Stimulated activated CD4-positive, alpha-beta T cell treated with anti-CD3 and anti-CD28 coated beads, Interleukin-1b, Interleukin-23, amount 100 ng/mL, for 24 hours (primary cell): ENCODE measurements at regions not wholly inside any gene's neighbourhood (a gene's known extent, or its start where the extent isn't known, plus 50 kb on each side); places are given as distances from the start of the nearest gene placed in this dataset.
"Not testable (repeated sequence)": the region's sequence is repeated elsewhere in the genome, so short reads cannot be mapped to it uniquely, and the experiment has no call there.

Source experiments
- DNase-seq, 4 experiments: peaks; one replicate each; pipeline ENCODE4 v3.0.0-alpha.2; 2020; ENCODE audit warnings: low read depth in 4 of 4, low spot score in 1 of 4

DNA sequence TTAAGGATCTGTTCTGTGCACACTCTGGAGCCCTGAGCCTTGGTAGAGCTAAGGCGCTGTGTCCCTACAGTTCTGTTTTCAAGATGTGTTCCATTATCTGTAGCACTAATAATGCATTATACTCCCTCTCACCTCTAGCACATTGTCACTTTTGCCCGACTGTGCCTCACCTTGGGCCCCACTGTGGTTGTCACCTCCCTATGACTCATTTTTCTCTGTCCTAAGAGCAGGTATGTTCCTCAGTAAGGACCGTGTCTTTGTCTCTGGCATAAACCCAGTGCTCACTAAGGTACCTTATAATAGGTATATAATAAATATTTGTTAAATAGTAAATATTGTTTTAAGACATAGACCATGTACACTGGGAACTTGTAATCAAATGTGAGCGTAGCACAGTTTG lies 942.5 kb upstream of the CITED2 start:
- DNase-seq, result no peak

DNA sequence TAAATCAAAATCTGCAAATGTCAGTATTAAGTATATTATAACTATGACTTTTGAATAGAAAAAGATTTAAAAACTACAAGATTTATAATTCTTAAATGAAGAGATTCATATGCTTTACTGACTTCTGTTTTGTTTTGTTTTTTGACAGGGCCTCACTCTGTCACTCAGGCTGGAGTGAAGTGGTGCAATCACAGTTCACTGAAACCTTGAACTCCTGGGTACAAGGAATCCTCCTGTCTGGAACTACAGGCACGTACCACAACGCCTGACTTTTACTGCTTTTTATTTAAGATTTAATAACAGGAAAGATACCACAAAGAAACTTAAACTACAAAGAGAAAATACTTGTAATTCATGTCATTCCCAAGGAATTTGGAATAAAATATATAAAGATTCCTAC lies 940.2 kb upstream of the CITED2 start:
- DNase-seq, result no peak

DNA sequence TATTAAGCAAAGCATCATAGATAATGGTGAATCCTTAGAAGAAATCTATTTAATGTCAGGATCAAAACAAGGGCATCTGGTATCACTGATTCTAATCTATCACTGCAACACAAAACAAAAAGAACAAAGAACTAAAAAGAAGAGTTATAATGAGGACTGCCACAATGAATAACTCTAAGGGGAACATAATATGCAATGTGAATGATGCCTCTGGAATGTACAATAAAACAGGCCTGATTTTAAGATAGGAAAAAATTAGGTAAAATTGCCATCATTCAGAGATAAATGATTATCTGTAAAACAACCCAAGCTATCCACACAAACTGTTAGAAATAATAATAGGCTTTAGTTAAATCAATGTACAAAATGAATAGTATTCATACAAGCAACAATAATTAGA lies 936.7 kb upstream of the CITED2 start:
- DNase-seq, result no peak

DNA sequence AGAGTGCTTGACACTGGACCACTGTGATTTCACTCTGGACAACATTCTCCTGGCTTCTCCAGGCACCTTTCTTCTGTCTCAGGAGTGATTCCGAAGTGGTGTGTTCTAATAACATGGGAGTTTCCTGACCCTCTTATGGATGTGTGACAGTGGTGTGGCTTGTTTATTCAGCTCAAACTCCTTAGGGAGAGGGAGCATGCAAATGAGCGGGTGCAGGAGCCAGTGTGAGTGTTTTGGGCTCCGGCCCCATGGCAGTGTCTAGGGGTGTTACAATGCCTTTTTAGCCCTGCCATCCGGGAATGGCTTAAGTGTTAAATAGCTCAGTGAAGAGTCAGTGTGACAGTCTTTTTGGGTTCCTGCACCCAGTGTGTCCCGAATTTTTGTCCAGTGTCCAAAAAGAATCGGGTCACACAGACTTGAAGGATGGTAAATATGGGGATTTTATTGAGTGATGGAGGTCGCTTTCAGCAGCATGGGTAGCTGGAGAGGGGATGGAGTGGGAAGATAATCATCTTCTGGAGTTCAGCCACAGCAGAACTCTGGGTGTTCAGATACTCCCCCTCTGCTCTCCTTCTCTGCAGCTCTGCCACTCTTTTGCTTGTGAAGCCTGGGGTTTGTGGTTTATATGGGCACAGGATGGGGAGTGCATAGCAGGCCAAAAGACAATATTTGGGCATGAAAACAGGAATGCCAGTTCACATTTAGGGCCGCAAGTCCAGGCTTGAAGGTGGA lies 928.9 kb upstream of the CITED2 start:
- no peak for DNase-seq

DNA sequence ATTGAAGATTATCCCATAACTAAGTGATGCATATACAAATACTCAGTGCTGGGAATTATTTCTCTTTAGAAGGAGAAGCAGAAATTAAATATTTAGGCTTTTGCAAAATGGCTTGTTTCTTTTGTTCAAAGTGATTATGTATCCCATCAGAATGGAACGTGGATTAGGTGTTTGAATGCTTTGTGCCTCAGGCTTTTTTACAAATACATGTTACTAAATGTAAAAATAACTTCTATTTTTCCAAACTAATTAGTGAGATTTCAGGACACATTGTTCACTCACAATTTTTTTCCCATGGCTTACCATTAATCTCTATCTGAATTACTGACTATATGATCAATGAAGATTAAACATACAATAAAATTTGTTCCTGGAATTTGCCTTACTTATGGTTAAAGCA lies 925.9 kb upstream of the CITED2 start:
- no peak for DNase-seq

DNA sequence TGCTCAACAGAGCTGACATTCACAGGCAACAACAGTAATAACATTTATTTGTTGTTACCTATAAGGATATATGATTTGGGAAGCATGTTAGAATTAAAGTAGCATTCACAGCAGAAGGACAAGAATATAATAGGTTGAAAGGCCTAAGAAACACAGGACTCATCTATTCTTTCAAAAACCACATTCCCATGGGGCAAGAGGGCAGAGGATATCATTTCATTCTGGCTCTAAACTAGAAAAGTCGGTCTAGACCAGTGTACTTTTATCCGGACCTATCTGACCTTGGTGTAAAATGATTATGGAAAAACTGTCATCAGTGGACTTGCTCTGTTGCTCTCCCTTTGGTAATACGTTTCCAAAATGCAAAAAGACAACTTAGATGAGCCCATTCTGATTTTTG lies 914.7 kb upstream of the CITED2 start:
- no peak for DNase-seq

DNA sequence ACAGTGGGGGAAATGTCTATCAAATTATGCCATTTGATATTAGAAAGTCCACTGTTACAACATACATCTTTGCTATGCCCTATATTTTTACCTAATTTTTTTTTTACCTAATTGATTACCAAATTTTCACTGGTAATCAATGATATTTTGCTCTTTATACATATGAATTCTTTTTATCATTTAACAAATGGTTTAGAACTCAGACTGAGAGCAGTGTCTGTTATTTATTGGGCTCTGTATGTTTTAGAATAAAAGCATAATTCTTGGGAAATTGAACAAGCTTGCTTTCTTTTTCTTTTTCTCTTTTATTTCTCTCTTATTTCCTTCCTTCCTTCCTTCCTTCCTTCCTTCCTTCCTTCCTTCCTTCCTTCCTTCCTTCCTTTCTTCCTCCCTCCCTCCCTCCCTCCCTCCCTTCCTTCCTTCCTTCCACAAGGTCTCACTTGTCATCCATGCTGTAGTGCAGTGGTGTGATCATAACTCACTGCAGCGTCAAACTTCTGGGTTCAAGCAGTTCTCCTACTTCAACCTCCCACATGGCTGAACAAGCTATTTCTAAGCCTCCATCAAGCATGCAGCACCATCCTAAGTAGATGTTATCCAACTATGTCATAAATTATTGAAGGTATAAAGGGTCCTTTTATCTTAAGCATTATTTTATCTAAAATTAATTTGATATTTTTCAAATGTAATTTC lies 911.7 kb upstream of the CITED2 start:
- DNase-seq, result no peak

DNA sequence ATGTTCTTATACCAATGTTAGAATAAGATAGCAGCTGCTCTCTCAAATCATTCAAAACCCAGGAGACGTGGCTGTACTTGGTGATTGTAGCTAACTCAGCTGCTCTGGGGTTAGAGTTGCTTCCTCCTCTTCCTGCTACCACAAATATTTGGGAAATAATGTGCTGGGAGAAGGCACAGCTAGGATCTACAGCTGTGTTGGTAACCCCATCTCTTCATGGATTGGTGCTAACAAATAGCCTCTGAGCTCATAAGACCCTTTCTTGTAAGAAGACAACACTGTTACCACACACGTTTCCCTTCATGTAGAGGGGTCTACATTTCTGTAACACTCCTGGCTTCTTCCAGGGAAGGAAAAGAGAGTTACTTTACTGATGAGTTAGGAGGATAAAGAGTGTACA lies 911.0 kb upstream of the CITED2 start:
- DNase-seq, result no peak

DNA sequence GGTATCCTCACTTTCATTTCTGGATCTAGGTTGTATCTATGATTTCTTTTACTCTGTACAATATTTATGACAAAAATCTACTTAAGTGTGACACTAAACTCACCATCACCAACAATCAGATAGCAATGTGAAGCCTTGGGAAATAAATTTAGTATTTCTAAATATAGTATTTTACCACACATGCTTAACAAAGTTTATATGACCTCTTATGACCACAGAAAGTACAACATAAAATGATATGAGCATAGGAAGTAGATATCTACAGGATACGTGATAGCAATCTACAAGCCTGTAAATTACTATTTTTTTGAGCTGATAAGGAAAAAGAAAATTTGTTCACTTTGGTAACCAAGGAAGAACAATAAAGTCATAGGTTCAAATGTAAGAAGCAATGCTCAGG lies 910.4 kb upstream of the CITED2 start:
- DNase-seq, result no peak

DNA sequence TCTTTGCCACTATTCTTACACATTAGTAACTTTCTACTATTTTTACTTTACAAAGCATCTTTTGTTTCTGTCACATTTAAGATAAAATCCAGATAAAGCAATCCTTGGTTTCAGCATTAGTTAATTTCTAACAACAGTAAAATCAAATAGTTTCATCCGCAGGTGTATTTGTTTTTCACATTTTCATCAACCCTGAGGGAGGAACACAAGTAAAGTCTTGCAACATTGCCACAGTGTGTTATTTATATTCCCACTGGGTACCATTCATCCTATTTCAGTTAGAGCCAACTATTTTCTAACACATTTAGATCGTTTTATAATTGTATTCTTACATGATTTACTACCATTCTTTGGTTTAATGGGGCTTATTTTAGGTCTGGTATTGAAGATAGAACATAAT lies 908.7 kb upstream of the CITED2 start:
- no peak for DNase-seq

DNA sequence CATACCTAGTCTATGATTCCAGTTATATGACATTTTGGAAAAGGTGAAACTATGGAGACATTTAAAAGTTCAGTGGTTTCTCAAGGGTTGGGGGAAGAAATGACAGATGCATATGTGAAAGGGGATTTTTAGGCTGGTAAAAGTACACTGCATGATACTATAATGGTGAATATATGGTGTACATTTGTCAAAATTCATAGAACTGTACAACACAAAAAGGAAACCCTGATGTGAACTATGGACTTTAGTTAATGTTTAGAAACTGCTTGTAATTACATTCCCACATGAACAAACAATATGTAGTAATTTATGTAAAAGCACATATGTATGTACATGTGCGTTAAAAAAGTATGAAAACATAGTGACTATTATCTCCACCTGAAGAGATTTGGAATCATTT lies 907.3 kb upstream of the CITED2 start:
- no peak for DNase-seq

DNA sequence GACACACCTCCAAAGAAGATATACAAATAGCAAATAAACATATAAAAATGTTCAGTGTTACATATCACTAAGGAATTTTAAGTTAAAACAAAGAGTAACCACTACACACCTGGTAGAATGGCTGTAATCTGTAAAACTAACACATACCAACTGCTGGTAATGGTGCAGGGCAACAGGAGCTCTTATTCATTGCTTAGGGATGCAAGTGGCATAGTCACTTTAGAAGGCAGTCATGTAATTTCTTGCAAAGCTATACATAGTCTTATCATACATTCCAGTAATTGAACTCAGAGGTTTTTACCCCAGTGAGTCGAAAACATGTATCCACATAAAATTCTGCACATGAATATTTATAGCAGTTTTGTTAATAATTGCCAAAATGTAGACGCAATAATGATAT lies 906.8 kb upstream of the CITED2 start:
- DNase-seq, result no peak

DNA sequence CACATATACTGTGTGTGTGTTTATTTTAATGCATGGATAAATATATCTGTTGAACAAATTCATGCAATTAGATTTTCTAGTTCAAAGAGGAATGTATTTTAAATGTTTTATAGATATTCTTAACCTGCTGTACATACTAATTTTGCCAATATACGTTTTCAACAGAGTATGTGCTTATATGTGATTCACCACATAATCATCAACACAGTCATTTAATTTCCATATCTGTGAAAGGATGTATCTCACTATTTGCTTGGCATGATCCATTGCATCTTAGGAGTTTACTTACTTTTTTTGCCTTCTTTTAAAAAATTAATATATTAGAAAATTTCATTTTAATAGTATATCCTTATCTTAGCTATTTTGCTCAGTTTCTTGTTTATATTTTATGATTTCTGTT lies 902.3 kb upstream of the CITED2 start:
- DNase-seq, result no peak

DNA sequence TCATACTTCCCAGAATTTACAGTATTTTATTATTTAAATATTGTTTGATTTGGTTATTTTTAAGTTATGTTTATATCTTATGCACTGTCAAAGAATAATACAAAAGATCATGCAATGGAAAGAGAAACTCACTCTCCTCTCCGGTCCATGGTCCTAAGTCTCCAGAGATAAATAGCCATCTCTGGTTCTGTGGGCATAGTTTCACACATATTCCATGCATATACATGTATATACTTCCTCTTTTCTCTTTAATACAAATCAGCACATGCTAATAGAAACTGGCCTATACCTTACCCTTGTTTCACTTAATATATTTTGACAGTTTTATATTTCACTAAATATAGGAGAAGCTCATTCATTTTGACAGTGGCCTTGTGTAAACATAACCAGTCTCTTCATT lies 901.7 kb upstream of the CITED2 start:
- no peak for DNase-seq

DNA sequence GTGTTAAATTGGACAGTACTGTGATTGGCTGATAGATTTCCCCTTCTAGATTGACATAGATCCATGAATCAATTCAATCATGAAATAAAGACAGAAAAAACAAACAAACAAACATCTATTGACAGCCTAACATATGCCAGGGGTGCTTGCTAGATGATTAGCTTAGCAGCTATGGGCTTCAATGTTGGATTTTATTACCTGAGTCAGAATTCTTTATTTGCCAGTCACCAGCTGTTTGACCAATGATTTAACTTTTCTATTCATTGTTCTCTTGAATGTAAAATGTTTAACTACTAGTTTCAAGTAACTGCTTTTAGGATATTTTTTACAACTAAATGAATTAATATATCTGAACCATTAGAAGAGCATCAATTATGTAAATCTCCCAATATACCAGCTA lies 901.3 kb upstream of the CITED2 start:
- DNase-seq, result no peak

DNA sequence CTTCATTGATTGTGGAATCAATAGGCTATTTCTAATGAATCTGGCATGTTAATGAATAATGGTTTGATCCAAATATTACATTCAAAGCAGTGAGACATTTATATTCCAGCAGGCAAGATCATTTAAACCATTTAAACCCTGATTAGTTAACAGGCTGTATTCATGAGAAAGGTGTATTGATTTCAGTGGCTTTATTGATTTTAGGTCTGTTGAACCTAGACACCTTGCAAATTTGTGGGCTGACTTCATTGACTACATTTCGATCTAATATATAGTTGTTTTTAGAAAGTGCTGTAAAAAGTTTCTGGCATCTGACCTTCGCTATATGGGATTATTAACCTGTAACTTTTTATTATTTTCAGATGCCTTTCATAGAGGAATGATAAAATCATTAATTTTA lies 900.1 kb upstream of the CITED2 start:
- DNase-seq, result no peak

DNA sequence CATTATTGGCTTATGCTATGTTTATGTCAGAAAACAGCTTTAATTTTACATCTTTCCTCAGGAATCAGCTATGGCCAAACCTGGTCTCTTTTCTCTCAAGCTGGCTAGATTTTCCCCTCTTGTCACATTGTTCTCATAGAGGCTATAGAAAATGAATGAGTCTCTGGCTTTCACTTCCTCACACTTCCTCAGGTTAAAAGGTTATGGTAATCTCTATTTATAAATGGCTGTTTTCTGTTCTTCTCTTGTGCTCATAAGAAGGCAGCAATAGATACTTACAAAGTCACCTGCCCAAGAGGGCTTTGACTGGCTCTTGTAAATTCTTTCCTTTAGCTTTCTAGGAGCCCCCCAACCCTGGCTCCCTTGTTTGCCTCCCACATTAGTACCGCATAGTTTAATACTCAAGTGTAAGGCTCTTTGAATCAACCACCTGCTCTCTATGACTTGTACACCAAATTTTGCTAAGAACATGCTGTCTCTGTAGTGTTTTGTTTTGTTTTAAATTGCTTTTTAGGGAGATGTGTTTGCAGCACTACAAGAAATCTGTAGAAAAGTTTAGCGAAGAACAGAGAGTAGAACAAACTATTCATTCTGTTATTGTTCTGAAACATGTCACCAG lies 897.4 kb upstream of the CITED2 start:
- no peak for DNase-seq

DNA sequence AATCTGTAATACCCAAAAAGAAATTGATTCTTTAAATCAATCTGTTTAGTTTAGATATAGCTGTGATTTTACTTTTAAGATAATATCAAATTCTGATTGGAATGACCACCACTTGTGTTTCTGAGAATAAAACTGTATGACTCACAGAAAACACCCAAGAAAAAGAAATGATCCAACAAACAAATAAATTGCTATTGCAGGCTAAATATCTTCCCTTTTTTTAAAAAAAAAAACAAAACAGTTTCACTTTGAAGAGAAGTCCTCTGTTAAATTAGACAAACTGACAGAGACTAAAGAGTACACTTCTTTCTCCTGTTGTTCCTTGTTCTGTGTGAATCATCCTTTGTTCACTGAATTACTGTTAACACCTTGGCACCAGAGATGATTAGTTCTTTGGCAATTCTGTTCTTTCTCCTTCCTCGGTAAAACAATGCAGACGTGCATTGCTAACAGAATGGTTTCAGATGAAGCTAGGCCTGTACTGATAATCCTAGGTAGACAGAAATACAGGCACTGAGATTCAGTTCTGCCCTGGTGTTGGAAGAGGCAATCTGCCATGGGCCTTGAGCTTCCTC lies 895.2 kb upstream of the CITED2 start:
- no peak for DNase-seq

DNA sequence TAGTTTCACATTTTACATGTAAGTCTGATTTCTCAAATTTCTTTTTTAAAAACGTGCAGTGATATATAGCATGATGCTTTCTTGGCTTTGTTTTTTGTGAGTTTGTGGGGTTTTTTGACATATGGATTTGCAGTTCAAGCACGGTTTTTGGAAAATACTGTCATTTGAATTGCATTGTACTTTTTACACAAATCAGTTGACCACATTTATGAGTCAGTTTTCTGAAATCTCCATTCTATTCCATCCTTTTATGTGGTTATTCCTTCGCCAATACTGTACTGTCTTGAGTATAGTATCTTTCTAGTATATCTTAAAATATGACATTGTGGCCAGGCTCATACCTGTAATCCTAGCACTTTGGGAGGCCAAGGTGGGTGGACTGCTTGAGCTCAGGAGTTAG lies 890.0 kb upstream of the CITED2 start:
- no peak for DNase-seq

DNA sequence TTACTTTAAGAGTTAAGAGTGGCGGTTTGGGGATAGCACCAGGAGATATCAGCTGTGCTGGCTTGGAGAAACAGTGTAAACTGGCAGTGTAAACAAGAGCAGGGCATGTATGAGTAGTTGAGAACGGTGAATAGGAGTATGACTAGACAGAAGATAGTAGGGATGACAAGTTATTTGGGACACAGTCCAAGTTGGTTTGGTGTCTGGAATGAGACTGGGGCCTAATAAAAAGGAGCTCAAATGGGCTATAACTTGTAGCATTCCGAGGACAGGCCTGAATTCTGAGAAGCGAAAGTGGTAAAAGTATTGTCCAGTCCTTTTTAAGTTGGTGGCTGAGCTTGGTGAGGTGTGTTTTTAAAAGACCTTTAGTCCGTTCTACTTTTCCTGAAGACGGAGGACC lies 883.9 kb upstream of the CITED2 start:
- DNase-seq, result not testable (repeated sequence)

DNA sequence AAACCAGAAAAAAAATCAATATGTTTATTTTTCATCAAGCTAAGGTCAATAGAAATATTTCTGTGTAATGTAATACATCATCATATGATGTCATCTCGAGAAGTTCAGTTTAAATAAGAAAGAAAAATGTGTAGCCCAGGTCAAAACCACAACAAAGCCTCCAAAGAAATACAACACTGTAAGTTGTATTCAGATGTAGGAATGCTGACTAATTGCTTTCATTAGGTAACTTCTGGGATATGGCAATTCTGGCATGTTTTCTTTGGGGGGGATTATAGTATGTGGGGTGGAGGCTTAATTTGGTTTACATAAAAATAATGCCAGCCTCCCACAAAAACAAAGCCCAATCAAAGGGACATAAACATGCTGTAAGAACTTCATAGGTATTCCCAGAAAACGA lies 881.8 kb upstream of the CITED2 start:
- DNase-seq, result no peak

DNA sequence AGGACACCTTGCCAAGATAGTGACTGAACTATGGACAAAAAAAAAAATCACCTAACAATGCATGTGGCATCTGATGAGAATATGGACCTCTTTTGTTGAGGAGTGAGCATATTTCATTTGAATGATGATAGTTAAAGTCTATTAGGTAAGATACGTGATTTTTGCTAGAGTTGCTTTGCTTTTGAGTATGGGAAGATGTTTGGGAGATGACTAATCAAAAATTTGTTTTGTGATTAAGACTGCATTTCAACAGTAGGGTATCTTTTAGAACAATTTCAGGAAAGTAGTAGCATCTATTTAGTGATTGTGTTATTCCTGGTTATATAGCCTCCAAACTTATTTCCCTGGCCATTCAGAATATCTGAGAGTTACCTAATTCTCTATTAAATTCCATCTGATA lies 878.6 kb upstream of the CITED2 start:
- no peak for DNase-seq
